ENCODE measurements at regions not wholly inside any gene's neighbourhood (a gene's known extent, or its start where the extent isn't known, plus 50 kb on each side); places are given as distances from the start of the nearest gene placed in this dataset.

DNA sequence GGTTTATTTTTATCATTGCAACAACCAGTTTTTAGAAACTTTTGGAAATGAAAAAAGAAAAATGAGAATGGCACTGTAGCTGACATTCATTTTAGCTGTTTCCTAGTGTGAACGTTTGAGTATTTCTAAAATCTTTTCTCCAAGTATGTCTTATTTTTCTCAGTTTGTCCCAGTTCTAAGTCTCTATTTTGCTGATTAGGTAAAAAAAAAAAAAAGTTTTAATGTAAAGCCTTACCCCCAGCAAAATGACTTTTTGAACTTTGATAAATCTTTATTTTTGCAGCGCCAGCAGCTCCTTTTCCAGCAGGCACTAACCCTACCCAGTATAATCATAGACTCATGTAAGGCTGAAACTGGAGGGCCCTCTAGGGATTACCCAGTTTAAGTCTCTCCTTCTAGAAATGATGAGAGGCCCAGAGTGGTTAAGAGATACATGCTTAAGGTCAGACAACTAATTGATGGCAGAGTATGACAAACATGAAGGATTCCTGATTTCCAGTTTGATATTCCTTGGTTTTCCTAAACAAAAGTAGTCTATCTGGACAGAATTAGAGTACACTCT is 84.3 kb upstream of the SLC4A4 start:
- TF ChIP-seq TAF1 (IDR thresholded peaks at IDR 0.05; ENCODE audit: low read depth) (no peak), CTCF (IDR thresholded peaks at IDR 0.05; ENCODE audit: poor library complexity, severe bottlenecking) (no peak), POLR2AphosphoS5 (IDR thresholded peaks at IDR 0.05) (no peak), EP300 (conservative IDR thresholded peaks at IDR 0.05; ENCODE audit: poor library complexity, severe bottlenecking) (no peak)

Measured in neural cell (in vitro differentiated cells).